Right renal pelvis (tissue), 4 donors: ENCODE measurements at regions not wholly inside any gene's neighbourhood (a gene's known extent, or its start where the extent isn't known, plus 50 kb on each side); places are given as distances from the start of the nearest gene placed in this dataset.
"Not testable (repeated sequence)": the region's sequence is repeated elsewhere in the genome, so short reads cannot be mapped to it uniquely, and the experiment has no call there.

ENCODE experiments used
- DNase-seq, 4 donors: peaks; one replicate each; pipeline ENCODE4 v3.0.0-alpha.2; 2013; ENCODE audit warnings: low read depth in 4 of 4, low spot score in 3 of 4, missing footprints in 1 of 4

GRCh38 chr3:106288781-106289180, 420.0 kb upstream of the CBLB start:
- DNase-seq, result no peak

DNA sequence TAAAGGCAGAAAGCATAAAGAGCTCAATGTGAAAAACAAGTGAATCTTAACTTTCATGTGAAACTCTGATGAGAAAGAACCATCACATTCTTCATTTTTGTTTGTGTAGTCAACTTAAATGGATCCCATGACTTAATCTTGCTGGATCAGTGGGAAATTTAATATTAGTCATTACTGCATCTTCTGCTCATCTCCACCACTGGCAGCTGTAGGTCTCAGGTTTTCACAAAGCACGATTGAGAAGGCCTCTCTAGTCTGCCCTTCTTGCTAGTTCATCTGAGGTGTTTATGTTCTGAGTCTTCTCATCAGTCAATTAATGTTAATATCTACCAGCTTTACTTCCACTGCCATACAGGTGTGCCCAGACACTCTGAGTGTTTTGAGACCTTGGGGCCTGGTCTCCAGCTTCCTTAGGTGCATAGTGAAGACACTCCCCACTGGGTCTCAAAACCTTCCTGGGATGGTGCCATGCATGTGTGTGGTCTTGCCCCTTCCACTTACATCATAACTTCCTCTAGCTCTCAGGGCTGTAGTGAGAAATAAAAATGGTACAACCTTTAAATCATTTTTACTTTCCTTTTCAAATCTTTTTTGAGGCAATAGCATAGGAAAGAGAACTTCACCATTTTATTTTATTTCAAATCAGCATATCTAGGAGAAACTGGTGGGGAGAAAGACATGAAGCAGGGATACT, 421.6 kb upstream of the CBLB start:
- DNase-seq, result no peak

GRCh38 chr3:106293161-106293560, 424.3 kb upstream of the CBLB start:
- no peak for DNase-seq

GRCh38 chr3:106294121-106294520, 425.3 kb upstream of the CBLB start:
- DNase-seq, result no peak

DNA sequence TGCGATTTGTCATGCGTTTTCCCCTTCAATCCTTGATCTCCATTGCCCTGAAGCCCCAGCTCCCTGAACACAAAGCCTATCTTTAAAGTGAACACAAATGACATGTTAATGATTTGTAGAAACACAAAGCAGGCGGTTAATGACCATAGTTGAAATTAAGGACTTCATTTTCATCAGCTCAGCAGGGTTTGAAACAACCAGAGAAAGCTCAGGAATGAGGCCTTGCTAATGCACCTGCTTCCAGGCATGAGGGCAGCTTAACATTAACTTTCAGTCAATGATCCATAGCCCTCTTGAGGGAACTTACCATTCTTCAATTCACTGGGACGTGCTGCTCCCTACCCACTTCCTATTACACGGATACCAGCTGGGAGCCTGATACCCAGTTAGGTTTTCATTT, 427.2 kb upstream of the CBLB start:
- peak in 3 of 4 donors; percentile 22 to 56 (median 41) for DNase-seq

- DNase-seq, result no peak
These were observed 430.7 kb upstream of the CBLB start for GRCh38 chr3:106299300-106300098.

GRCh38 chr3:106302451-106303221, 433.8 kb upstream of the CBLB start:
- no peak for DNase-seq

- no peak for DNase-seq
These were observed 435.0 kb upstream of the CBLB start for GRCh38 chr3:106303766-106304165.

- DNase-seq, result no peak
These were observed 436.3 kb upstream of the CBLB start for GRCh38 chr3:106305127-106305526.

DNA sequence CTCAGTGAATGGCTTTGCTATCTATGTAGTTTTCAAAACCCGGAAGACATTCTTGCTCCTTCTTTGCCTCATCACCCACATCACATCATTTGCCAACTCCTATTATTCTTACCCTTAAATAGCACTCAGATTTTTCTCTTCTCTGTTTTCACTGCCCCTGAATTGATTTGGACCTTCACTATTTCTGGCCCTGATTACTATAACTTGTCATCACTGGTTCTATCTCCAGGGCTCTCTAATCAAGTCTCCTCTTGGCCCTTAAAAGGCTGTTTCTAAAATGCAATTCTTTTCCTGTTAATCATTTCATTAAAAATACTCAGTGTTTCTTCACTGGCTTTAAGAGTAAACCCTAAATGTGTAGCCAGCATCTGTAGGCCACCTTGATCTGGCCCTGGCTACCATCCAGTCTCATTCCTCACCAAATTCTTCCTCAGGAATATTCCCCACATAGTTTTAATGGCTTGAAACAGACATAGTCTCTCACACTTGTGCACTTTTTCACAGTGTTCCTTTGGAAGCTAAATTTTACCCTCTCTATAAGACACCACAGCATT, 437.1 kb upstream of the CBLB start:
- DNase-seq, result no peak

DNA sequence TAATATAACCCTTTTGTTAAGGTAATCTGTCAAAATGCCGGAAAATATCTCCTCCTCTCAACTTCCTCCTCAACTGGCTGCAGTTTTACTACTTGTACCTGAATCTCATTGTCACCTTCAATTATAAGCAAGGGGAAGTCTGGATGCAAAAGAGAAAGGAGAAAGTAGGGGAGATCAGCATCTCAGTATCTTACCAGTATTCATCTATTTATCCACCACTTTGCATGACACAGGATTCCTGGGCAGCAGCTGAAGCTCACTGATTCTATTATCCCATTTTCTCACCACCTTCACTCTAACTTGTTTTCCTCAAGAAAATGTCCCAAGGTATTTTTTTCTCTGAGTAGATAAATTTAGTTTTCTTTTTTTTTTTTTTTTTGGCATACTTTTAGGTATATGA, 440.5 kb upstream of the CBLB start:
- no peak for DNase-seq

- DNase-seq, result not testable (repeated sequence)
These were observed 441.0 kb upstream of the CBLB start for GRCh38 chr3:106309798-106310197.

GRCh38 chr3:106317141-106318055, 448.6 kb upstream of the CBLB start:
- no peak for DNase-seq

DNA sequence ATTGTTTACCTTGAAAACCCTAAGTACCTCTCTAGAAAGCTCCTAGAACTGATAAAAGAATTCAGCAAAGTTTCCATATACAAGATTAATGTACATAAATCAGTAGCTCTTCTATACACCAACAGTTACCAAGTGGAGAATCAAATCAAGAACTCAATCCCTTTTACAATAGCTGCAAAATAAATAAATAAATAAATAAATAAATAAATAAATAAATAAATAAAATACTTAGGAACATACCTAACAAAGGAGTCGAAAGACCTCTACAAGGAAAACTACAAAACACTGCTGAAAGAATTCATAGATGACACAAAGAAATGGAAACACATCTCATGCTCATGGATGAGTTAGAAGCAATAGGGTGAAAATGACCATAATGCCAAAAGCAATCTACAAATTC, 452.6 kb upstream of the CBLB start:
- not testable (repeated sequence) for DNase-seq

DNA sequence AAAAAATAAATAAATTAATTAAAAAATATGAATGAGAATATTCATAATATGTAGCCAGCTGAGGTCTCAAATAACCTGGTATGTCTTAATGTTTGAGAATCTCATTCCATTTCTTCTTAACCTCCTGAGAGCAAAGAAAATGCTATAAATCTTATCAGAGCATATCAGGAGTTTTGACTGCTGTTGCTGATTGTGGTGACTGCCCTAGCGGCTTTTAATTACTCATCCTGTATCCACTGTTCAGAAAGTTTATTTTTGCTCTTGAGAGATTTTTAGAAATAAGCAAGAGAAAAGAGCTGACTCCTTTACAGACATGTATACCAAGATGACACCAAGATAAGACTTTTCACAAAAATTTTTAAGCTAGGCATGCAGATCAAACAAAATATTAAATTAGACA, 454.8 kb upstream of the CBLB start:
- no peak for DNase-seq

DNA sequence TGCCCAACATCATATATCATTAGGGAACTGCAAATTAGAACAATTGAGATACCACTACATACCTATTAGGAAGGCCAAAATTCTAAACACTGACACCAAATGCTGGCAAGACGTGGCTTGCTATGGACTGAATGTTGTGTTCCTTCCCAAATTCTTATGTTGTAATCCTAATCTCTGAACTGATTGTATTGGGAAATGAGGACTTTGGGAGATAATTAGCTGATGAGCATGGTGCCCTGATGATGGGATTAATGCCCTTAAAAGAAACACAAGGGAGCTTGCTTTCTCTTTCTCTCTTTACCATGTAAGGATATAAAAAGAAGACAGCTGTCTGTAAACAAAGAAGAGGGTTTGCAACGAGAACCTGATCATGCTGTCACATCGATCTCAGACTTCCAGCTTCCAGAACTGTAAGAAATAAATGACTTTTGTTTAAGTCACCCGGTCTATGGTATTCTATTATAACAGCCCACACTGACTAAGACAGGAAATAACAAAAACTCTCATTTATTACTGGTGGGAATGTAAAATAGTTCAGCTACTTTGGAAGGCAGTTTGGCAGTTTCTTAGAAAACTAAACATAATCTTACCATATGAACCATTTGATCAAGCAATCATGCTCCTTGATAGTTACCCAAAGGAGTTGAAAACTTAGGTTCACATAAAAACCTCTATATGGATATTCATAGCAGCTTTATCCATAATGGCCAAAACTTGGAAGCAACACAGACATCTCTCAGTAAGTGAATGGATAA, 458.3 kb upstream of the CBLB start:
- DNase-seq, result no peak

DNA sequence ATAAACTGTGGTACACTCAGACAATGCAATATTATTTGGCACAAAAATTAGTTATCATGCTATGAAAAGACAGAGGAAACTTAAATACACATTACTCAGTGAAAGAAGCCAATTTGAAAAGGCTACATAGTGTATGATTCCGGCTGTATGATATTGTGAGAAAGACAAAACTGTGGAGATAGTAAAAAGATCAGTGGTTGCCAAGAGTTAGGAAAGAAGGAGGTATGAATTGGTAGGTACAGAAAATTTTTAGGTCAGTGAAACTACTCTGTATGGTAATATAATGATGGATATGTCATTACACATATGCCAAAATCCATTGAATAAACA, 458.8 kb upstream of the CBLB start:
- no peak for DNase-seq

DNA sequence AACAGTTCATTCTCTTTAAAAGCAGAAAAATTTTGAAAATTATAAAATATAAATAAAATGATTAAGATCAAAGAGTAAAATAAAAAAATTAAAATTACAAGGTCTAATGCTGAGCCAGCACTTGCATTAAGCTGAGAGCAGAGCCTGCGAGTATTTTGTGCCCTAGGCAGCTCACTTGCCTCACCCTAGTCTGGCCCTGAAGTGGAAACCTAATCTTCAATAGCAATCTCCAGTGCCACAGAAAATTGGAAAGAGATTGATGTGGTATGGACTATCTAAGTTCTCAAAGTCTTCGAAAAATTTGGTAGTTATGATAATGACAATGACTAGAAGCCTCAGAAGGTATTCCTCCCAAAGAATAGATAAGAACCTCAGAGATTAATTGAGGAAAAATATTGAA, 459.4 kb upstream of the CBLB start:
- no peak for DNase-seq

DNA sequence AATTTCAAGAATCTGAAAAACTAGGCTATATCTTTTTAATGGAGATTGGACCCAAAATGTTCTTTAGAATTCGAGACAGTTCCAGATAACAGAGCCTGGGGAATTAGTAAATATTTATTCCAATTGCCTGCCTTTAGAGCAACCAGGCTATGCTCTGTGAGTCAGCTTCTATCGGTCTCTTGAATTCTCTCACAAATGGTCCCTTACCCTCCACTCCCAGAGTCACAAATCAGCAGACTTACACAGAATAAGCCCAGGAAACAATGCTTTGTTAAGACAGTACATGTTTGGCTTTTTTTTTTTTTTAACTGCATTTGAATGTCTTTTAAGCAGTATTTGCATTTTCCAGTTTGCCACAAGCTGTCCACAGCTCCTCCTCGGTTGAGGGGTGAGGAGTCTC, 460.7 kb upstream of the CBLB start:
- DNase-seq, result no peak

GRCh38 chr3:106331636-106332035, 462.8 kb upstream of the CBLB start:
- DNase-seq, result no peak
